ENCODE measurements at regions not wholly inside any gene's neighbourhood (a gene's known extent, or its start where the extent isn't known, plus 50 kb on each side); places are given as distances from the start of the nearest gene placed in this dataset.

DNA sequence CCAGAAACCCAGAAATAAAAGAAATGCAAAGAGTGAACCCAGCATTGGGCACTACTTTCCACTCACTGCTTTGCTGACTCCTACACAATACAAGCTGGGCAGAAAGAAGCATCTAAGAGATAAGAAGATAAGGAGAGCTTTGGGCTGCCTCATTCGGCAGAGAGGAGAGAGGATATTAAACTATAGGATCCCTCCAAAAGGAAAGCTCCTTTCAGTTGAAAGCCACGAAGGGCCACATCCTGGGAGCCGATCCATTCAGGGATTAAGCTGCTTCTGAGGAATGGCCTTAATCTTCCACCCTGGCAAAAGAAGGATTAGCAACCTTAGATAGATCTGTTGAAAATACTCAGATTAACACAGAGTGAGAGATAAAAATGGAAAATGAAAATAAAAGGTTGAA lies 274.9 kb upstream of the PPP2R3A start:
- no peaks in the 10 kb centered on the region for H3K36me3 Mint-ChIP-seq (ENCODE audit: insufficient read depth, unreplicated experiment)
- Histone ChIP-seq H3K27me3 (replicated peaks; ENCODE audit: control insufficient read depth, insufficient read depth, low read length) (no peaks in the 10 kb centered on the region), H3K36me3 (ENCODE audit: control insufficient read depth, insufficient read depth, low read length) (no peaks in the 10 kb centered on the region), H3K4me1 (no peaks in the 10 kb centered on the region), H3K9me3 (no peaks in the 10 kb centered on the region), H3K4me3 (ENCODE audit: low read depth, low read length) (no peak overlapping the region)
- no TSS peak for BruUV-seq (replicated peaks)
- H3K4me1 Mint-ChIP-seq (ENCODE audit: low read depth, unreplicated experiment), result no peaks in the 10 kb centered on the region
- H3K27ac Mint-ChIP-seq (ENCODE audit: unreplicated experiment), result no peak overlapping the region
- peaks cover 9% of the 10 kb centered on the region for H3K27me3 Mint-ChIP-seq (ENCODE audit: insufficient read depth, unreplicated experiment)
- CTCF ChIA-PET, result no interaction called here
- H3K9me3 Mint-ChIP-seq (ENCODE audit: unreplicated experiment), result no peaks in the 10 kb centered on the region
- TF ChIP-seq, protein P1, sequence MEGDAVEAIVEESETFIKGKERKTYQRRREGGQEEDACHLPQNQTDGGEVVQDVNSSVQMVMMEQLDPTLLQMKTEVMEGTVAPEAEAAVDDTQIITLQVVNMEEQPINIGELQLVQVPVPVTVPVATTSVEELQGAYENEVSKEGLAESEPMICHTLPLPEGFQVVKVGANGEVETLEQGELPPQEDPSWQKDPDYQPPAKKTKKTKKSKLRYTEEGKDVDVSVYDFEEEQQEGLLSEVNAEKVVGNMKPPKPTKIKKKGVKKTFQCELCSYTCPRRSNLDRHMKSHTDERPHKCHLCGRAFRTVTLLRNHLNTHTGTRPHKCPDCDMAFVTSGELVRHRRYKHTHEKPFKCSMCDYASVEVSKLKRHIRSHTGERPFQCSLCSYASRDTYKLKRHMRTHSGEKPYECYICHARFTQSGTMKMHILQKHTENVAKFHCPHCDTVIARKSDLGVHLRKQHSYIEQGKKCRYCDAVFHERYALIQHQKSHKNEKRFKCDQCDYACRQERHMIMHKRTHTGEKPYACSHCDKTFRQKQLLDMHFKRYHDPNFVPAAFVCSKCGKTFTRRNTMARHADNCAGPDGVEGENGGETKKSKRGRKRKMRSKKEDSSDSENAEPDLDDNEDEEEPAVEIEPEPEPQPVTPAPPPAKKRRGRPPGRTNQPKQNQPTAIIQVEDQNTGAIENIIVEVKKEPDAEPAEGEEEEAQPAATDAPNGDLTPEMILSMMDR (IDR thresholded peaks at IDR 0.05; ENCODE audit: insufficient read depth in 1 of 2, low read depth in 1 of 2, low read length in 1 of 2, severe bottlenecking in 1 of 2, unreplicated experiment in 1 of 2), result no peak
- intact Hi-C loops (cut with micrococcal nuclease; ENCODE audit: unreplicated experiment), result no loop called here
- no peak overlapping the region for H3K4me3 Mint-ChIP-seq (ENCODE audit: unreplicated experiment)
- no peak for DNase-seq
- POLR2A ChIA-PET, result no interaction called here

DNA sequence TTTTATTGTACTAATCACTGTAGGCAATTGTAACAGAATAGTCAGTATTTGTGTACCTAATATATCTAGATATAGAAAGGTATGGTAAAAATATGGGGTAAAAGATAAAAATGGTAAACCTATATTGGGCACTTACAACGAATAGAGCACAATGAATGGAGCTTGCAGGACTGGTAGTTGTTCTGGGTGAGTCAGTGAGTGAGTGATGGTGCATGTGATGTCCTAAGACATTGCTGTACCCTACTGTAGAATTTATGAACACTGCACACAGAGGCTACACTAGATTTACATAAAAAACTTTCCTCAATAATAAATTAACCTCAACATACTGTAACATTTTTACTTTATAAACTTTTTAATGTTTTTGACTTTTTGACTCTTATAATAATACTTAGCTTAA lies 274.3 kb upstream of the PPP2R3A start:
- POLR2A ChIA-PET, result no interaction called here
- no peak for DNase-seq
- H3K4me1 Mint-ChIP-seq (ENCODE audit: low read depth, unreplicated experiment), result no peaks in the 10 kb centered on the region
- H3K36me3 Mint-ChIP-seq (ENCODE audit: insufficient read depth, unreplicated experiment), result no peaks in the 10 kb centered on the region
- no peaks in the 10 kb centered on the region for H3K36me3 ChIP-seq (ENCODE audit: control insufficient read depth, insufficient read depth, low read length)
- H3K27ac Mint-ChIP-seq (ENCODE audit: unreplicated experiment), result no peak overlapping the region
- no peak overlapping the region for H3K4me3 Mint-ChIP-seq (ENCODE audit: unreplicated experiment)
- intact Hi-C loops (cut with micrococcal nuclease; ENCODE audit: unreplicated experiment), result no loop called here
- no peaks in the 10 kb centered on the region for H3K4me1 ChIP-seq
- H3K9me3 Mint-ChIP-seq (ENCODE audit: unreplicated experiment), result no peaks in the 10 kb centered on the region
- no peaks in the 10 kb centered on the region for H3K27me3 ChIP-seq (replicated peaks; ENCODE audit: control insufficient read depth, insufficient read depth, low read length)
- no TSS peak for BruUV-seq (replicated peaks)
- H3K4me3 ChIP-seq (ENCODE audit: low read depth, low read length), result no peak overlapping the region
- H3K9me3 ChIP-seq, result no peaks in the 10 kb centered on the region
- TF ChIP-seq, protein P1 (IDR thresholded peaks at IDR 0.05; ENCODE audit: insufficient read depth in 1 of 2, low read depth in 1 of 2, low read length in 1 of 2, severe bottlenecking in 1 of 2, unreplicated experiment in 1 of 2), result no peak
- CTCF ChIA-PET, result no interaction called here
- H3K27me3 Mint-ChIP-seq (ENCODE audit: insufficient read depth, unreplicated experiment), result peaks cover 9% of the 10 kb centered on the region

DNA sequence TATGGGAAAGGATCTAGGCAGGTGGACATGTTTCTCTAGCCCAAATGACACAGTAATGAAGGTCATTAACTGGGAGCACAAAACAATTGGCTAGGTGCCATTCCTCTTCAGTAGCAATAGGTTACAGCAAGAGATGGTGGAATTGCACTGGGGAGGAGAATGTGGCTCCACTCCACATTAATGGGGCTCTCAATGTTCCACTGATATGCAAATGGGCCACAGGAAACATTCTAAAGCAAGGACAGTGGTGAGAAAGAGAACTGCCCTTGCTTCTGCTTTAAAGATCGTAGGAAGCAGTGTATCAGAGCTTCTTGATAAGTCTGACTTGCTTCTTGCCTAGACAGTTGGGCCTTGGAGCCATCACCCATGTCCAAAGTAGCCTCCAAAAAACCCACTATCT lies 271.4 kb upstream of the PPP2R3A start:
- H3K27me3 Mint-ChIP-seq (ENCODE audit: insufficient read depth, unreplicated experiment), result peaks cover 6% of the 10 kb centered on the region
- Histone ChIP-seq H3K27me3 (replicated peaks; ENCODE audit: control insufficient read depth, insufficient read depth, low read length) (no peaks in the 10 kb centered on the region), H3K9me3 (no peaks in the 10 kb centered on the region), H3K36me3 (ENCODE audit: control insufficient read depth, insufficient read depth, low read length) (no peaks in the 10 kb centered on the region), H3K4me1 (no peaks in the 10 kb centered on the region), H3K4me3 (ENCODE audit: low read depth, low read length) (no peak overlapping the region)
- H3K4me3 Mint-ChIP-seq (ENCODE audit: unreplicated experiment), result no peak overlapping the region
- ChIA-PET CTCF (no interaction called here), POLR2A (no interaction called here)
- H3K27ac Mint-ChIP-seq (ENCODE audit: unreplicated experiment), result no peak overlapping the region
- no peaks in the 10 kb centered on the region for H3K9me3 Mint-ChIP-seq (ENCODE audit: unreplicated experiment)
- no peaks in the 10 kb centered on the region for H3K36me3 Mint-ChIP-seq (ENCODE audit: insufficient read depth, unreplicated experiment)
- no peaks in the 10 kb centered on the region for H3K4me1 Mint-ChIP-seq (ENCODE audit: low read depth, unreplicated experiment)
- DNase-seq, result no peak
- intact Hi-C loops (cut with micrococcal nuclease; ENCODE audit: unreplicated experiment), result no loop called here
- TF ChIP-seq, protein P1 (IDR thresholded peaks at IDR 0.05; ENCODE audit: insufficient read depth in 1 of 2, low read depth in 1 of 2, low read length in 1 of 2, severe bottlenecking in 1 of 2, unreplicated experiment in 1 of 2), result no peak
- no TSS peak for BruUV-seq (replicated peaks)

Data from Caco-2 (cell line).